Activated CD4-positive, alpha-beta T cell treated with anti-CD3 and anti-CD28 coated beads for 24 hours (primary cell): ENCODE measurements at regions not wholly inside any gene's neighbourhood (a gene's known extent, or its start where the extent isn't known, plus 50 kb on each side); places are given as distances from the start of the nearest gene placed in this dataset.

ENCODE experiments used
- DNase-seq, 2 donors: peaks; one replicate each; pipeline ENCODE4 v3.0.0-alpha.2; 2020; ENCODE audit warnings: low read depth in 2 of 2

- no peak for DNase-seq
These were observed 72.9 kb upstream of the PPM1J start for GRCh38 chr1:112788054-112788453.

- DNase-seq = no peak
These were observed 67.9 kb upstream of the PPM1J start for GRCh38 chr1:112783059-112783458.

GRCh38 chr1:112779665-112780526 is 64.8 kb upstream of the PPM1J start:
- DNase-seq = no peak

- no peak for DNase-seq
These were observed 63.0 kb upstream of the PPM1J start for GRCh38 chr1:112778137-112778536.

- no peak for DNase-seq
These were observed 61.6 kb upstream of the PPM1J start for GRCh38 chr1:112776688-112777087.

GRCh38 chr1:112772781-112773180 is 57.6 kb upstream of the PPM1J start:
- DNase-seq = no peak

- DNase-seq = no peak
These were observed 55.6 kb upstream of the PPM1J start for GRCh38 chr1:112770724-112771123.

- no peak for DNase-seq
These were observed 54.5 kb upstream of the PPM1J start for GRCh38 chr1:112769611-112770010.

GRCh38 chr1:112767646-112768045 is 52.5 kb upstream of the PPM1J start:
- DNase-seq = no peak
